C4-2B (cell line): ENCODE measurements at regions not wholly inside any gene's neighbourhood (a gene's known extent, or its start where the extent isn't known, plus 50 kb on each side); places are given as distances from the start of the nearest gene placed in this dataset.

Source experiments
- ZFX ChIP-seq: fragments of 450-650 bp; IDR thresholded peaks from 2 replicates; pipeline ENCODE4 v1.6.1; 2017
- TF ChIP-seq, protein P1 (sequence below): fragments of 450-650 bp; conservative IDR thresholded peaks from 2 replicates; pipeline ENCODE4 v1.5.1; 2017; ENCODE audit warnings: mild to moderate bottlenecking

DNA sequence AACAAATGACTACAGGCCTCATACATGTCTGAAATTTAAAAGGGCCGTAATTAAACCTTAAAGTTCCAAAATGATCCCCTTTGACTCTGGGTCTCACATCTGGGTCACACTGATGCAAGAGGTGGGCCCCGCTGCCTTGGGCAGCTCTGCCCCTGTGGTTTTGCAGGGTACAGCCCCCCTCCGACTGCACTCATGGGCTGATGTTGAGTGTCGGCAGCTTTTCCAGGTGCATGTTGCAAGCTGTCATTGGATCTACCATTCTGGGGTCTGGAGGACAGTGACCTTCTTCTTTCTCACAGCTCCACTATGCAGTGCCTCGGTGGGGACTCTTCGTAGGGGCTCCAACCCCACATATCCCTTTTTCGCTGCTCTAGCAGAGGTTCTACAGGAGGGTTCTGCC lies 1537.9 kb downstream of the PCDH18 start:
- TF ChIP-seq, protein P1, sequence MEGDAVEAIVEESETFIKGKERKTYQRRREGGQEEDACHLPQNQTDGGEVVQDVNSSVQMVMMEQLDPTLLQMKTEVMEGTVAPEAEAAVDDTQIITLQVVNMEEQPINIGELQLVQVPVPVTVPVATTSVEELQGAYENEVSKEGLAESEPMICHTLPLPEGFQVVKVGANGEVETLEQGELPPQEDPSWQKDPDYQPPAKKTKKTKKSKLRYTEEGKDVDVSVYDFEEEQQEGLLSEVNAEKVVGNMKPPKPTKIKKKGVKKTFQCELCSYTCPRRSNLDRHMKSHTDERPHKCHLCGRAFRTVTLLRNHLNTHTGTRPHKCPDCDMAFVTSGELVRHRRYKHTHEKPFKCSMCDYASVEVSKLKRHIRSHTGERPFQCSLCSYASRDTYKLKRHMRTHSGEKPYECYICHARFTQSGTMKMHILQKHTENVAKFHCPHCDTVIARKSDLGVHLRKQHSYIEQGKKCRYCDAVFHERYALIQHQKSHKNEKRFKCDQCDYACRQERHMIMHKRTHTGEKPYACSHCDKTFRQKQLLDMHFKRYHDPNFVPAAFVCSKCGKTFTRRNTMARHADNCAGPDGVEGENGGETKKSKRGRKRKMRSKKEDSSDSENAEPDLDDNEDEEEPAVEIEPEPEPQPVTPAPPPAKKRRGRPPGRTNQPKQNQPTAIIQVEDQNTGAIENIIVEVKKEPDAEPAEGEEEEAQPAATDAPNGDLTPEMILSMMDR: no peak
- TF ChIP-seq ZFX: no peak
